Spleen (tissue), 11 donors: ENCODE measurements at regions not wholly inside any gene's neighbourhood (a gene's known extent, or its start where the extent isn't known, plus 50 kb on each side); places are given as distances from the start of the nearest gene placed in this dataset.

Source experiments
- DNase-seq: peaks from one replicate; pipeline ENCODE4 v3.0.0-alpha.2; 2020
- H3K27ac ChIP-seq, 8 donors: fragments of 200-600 bp; sonication (generic) in 7 of 8; 1 replicate in 4 of 8; 2 replicates in 4 of 8; pipeline versions ENCODE4 v1.5.0 to v1.8.0; 2016 to 2021; ENCODE audit warnings: inconsistent platforms in 4 of 8, mild to moderate bottlenecking in 4 of 8, moderate library complexity in 1 of 8
- H3K27me3 ChIP-seq, 7 donors: fragments of 200-600 bp; sonication (generic) in 6 of 7; replicated peaks in 1 of 7; 1 replicate in 4 of 7; 2 replicates in 3 of 7; pipeline versions ENCODE4 v1.5.0 to v1.8.0; 2016 to 2021; ENCODE audit warnings: inconsistent platforms in 3 of 7, mild to moderate bottlenecking in 1 of 7
- H3K36me3 ChIP-seq, 6 donors: fragments of 200-600 bp; sonication (generic) in 5 of 6; 1 replicate in 4 of 6; 2 replicates in 2 of 6; pipeline versions ENCODE4 v1.5.0 to v1.8.0; 2016 to 2021; ENCODE audit warnings: inconsistent platforms in 2 of 6
- H3K4me1 ChIP-seq, 6 donors: fragments of 200-600 bp; sonication (generic) in 5 of 6; 1 replicate in 3 of 6; 2 replicates in 3 of 6; pipeline versions ENCODE4 v1.5.0 to v1.8.0; 2016 to 2021; ENCODE audit warnings: inconsistent platforms in 3 of 6
- H3K4me3 ChIP-seq, 8 donors: fragments of 200-600 bp; sonication (generic) in 7 of 8; 1 replicate in 4 of 8; 2 replicates in 4 of 8; pipeline versions ENCODE4 v1.5.0 to v1.8.0; 2016 to 2021; ENCODE audit warnings: inconsistent platforms in 4 of 8, mild to moderate bottlenecking in 4 of 8, moderate library complexity in 2 of 8
- H3K9me3 ChIP-seq, 8 donors: fragments of 200-600 bp; sonication (generic) in 7 of 8; 1 replicate in 4 of 8; 2 replicates in 4 of 8; pipeline versions ENCODE4 v1.5.0 to v1.8.0; 2016 to 2021; ENCODE audit warnings: inconsistent platforms in 4 of 8
- POLR2A ChIP-seq, 3 donors: fragments of 450-650 bp; IDR thresholded peaks; one replicate each; pipeline ENCODE4 v1.5.1; 2017; ENCODE audit warnings: antibody characterized with exemption in 3 of 3, mild to moderate bottlenecking in 1 of 3
- POLR2AphosphoS5 ChIP-seq, 3 donors: sonication (generic); formaldehyde crosslinking; IDR thresholded peaks; one replicate each; pipeline ENCODE4 v1.5.1; 2017; ENCODE audit warnings: antibody characterized with exemption in 3 of 3
- WGBS, 5 donors: extraction: QIAGEN DNeasy Blood & Tissue Kit in 3 of 5; methylation state at CpG; one replicate each; pipeline versions ENCODE4 v1.1.5 to v1.1.7; 2013 to 2018; 5-methylcytosine and 5-hydroxymethylcytosine counted together
- intact Hi-C: fragments of 100-400 bp; cut with DNase I; formaldehyde crosslinking; loops from one replicate; pipeline ENCODE4 v1.15.0; 2023; ENCODE audit warnings: low total_unique reads
- TF ChIP-seq, protein P1 (sequence below), 11 experiments: fragments of 200-600 bp in 7 of 11; fragments of 450-650 bp in 4 of 11; sonication (generic) in 4 of 11; IDR thresholded peaks in 8 of 11; conservative IDR thresholded peaks in 3 of 11; 1 replicate in 7 of 11; 2 replicates in 4 of 11; pipeline versions ENCODE4 v1.4.0 to v1.8.0; 2016 to 2021; ENCODE audit warnings: antibody characterized with exemption in 11 of 11, inconsistent platforms in 4 of 11, mild to moderate bottlenecking in 1 of 11
- donor health status: healthy with polysubstance abuse.
- donor health status: DM: no; HTN: no; CAD: no; lungs with moderate emphysema.
- donor health status: DM: no; HTN: no; CAD: no.
- donor health status: Bipolar disorder and iron deficiency.
- donor health status: healthy.
- donor health status: DM: no; HTN: no; CAD: no.
- donor health status: DM: yes; HTN: yes; CAD: no.

DNA sequence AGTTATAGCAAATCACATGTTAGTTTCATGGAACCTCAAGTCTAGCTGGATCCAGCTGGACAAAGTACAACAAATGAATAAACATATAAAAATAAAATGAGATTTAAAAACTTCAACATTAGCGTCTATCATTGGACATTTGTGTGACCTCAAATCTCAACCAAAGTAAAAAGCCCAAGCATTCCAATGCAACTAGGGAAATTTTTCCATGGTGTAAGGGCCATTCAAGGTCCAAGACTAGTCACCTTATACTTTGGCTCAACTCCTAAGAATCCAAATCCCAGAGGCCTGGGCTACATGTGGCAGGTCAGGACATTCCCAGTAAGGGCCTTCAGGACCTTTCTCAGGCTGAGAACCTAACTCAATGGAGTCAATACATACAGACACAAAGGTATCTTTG is 137.4 kb upstream of the DMAC1 start:
- Histone ChIP-seq H3K4me1 (peaks cover 3 to 20% (median 14%) of the 10 kb centered on the region in 6 donors), H3K4me3 (no peak overlapping the region), H3K27ac (no peak overlapping the region), H3K27me3 (no peaks in the 10 kb centered on the region), H3K9me3 (peaks cover 0 to 18% (median 12%) of the 10 kb centered on the region in 8 donors), H3K36me3 (no peaks in the 10 kb centered on the region)
- TF ChIP-seq POLR2AphosphoS5 (IDR thresholded peaks at IDR 0.05) (no peak), POLR2A (IDR thresholded peaks at IDR 0.05) (no peak)
- TF ChIP-seq, protein P1, sequence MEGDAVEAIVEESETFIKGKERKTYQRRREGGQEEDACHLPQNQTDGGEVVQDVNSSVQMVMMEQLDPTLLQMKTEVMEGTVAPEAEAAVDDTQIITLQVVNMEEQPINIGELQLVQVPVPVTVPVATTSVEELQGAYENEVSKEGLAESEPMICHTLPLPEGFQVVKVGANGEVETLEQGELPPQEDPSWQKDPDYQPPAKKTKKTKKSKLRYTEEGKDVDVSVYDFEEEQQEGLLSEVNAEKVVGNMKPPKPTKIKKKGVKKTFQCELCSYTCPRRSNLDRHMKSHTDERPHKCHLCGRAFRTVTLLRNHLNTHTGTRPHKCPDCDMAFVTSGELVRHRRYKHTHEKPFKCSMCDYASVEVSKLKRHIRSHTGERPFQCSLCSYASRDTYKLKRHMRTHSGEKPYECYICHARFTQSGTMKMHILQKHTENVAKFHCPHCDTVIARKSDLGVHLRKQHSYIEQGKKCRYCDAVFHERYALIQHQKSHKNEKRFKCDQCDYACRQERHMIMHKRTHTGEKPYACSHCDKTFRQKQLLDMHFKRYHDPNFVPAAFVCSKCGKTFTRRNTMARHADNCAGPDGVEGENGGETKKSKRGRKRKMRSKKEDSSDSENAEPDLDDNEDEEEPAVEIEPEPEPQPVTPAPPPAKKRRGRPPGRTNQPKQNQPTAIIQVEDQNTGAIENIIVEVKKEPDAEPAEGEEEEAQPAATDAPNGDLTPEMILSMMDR (IDR thresholded peaks at IDR 0.05 in 8 of 11, conservative IDR thresholded peaks at IDR 0.05 in 3 of 11): no peak
- WGBS, 5 donors: 92 to 97% (median 93%) methylated on average over 1 of the region's 1 CpG
- intact Hi-C loops: no loop called here
- DNase-seq: no peak

DNA sequence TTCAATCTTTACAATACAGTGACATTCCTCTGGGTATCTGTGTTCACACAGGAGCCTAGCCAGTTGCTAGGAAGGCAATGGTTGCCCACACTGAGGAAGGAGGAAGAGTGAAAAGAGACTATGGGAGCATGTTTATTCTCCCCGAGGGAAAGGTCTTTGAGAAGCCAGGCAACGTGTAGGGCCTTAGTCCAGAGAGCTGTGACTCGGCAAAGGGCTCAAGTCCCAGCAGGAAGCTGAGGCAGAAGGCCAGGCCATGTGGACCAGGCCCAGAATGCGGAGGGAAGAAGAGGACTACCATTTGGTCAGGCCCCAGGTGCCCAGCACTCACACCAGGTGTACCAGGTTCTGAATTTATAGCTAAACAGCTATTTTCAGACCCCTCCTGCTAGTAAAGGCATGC is 136.6 kb upstream of the DMAC1 start:
- Histone ChIP-seq H3K27me3 (no peaks in the 10 kb centered on the region), H3K27ac (peak overlapping the region; percentile 30 to 84 (median 68)), H3K36me3 (no peaks in the 10 kb centered on the region), H3K4me1 (peaks cover 3 to 20% (median 14%) of the 10 kb centered on the region in 6 donors), H3K9me3 (peaks cover 0 to 18% (median 12%) of the 10 kb centered on the region in 8 donors), H3K4me3 (peak overlapping the region in 1 of 8 donors; percentile 8)
- TF ChIP-seq, protein P1 (IDR thresholded peaks at IDR 0.05 in 8 of 11, conservative IDR thresholded peaks at IDR 0.05 in 3 of 11): no peak
- no peak for TF ChIP-seq POLR2AphosphoS5 (IDR thresholded peaks at IDR 0.05)
- no peak for TF ChIP-seq POLR2A (IDR thresholded peaks at IDR 0.05)
- DNase-seq: no peak
- intact Hi-C loops: no loop called here
- WGBS, 5 donors: 65 to 79% (median 70%) methylated on average over 4 of the region's 4 CpGs

DNA sequence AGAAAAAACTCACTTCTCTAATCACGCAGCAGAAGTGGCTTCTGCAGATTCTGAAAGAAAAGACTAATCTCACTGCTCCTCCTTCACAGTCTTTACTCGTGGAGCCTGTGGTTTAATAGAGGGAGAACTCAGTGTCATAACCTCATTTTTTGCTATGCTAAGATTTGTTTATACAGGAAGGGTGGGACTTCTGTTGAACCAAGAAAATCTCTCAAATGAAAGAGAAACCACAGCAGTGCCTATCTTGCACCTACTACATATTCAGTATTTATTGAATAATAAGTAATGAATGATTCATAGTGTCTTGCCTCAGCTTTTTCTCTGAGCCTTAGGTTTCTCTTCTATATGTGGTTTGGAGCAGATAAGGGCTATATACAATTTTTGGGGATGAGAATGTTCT is 136.1 kb upstream of the DMAC1 start:
- Histone ChIP-seq H3K27me3 (no peaks in the 10 kb centered on the region), H3K4me3 (peak overlapping the region in 1 of 8 donors; percentile 8), H3K36me3 (no peaks in the 10 kb centered on the region), H3K9me3 (peaks cover 0 to 18% (median 12%) of the 10 kb centered on the region in 8 donors), H3K4me1 (peaks cover 3 to 20% (median 14%) of the 10 kb centered on the region in 6 donors), H3K27ac (peak overlapping the region; percentile 30 to 84 (median 68))
- intact Hi-C loops: no loop called here
- TF ChIP-seq, protein P1 (IDR thresholded peaks at IDR 0.05 in 8 of 11, conservative IDR thresholded peaks at IDR 0.05 in 3 of 11): no peak
- no peak for DNase-seq
- WGBS, 5 donors: 10 to 17% (median 16%) methylated on average over 2 of the region's 2 CpGs

DNA sequence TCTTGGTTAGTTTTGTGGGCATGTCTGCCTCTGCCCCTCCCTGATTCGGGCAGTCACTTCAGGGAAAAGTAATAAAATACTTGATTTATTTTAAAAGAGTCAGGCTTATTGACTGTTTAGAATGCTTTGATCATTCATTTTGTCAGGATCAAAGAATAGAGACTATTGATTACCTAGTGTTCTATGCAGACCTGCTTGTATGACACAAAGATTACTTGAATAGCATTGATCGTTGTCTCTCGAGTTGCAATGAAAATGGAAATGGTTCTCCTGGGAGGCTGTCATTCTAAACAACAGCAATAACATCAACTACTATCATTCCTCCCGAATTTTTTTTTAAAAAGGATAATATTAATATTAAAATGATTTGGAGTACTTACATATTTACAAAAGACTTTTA is 133.2 kb upstream of the DMAC1 start:
- DNase-seq: no peak
- no peaks in the 10 kb centered on the region for H3K27me3 ChIP-seq
- H3K9me3 ChIP-seq: no peaks in the 10 kb centered on the region
- no peaks in the 10 kb centered on the region for H3K36me3 ChIP-seq
- H3K4me1 ChIP-seq: peaks cover 3 to 20% (median 14%) of the 10 kb centered on the region in 6 donors
- intact Hi-C loops: no loop called here
- H3K27ac ChIP-seq: no peak overlapping the region
- no peak overlapping the region for H3K4me3 ChIP-seq
- 90 to 95% (median 93%) methylated on average over 4 of the region's 4 CpGs for WGBS, 5 donors
- TF ChIP-seq, protein P1 (IDR thresholded peaks at IDR 0.05 in 8 of 11, conservative IDR thresholded peaks at IDR 0.05 in 3 of 11): no peak
- TF ChIP-seq POLR2AphosphoS5 (IDR thresholded peaks at IDR 0.05) (no peak), POLR2A (IDR thresholded peaks at IDR 0.05) (no peak)
